GM06990 (cell line): ENCODE measurements at regions not wholly inside any gene's neighbourhood (a gene's known extent, or its start where the extent isn't known, plus 50 kb on each side); places are given as distances from the start of the nearest gene placed in this dataset.

Experiments used
- DNase-seq: peaks from one replicate; pipeline ENCODE4 v3.0.0-alpha.2; 2011; ENCODE audit not compliant: insufficient read length; ENCODE audit errors: extremely low read depth
- H3K27me3 ChIP-seq: replicated peaks from 2 replicates; pipeline ENCODE4 v1.6.0; 2011; ENCODE audit warnings: low read length; ENCODE audit not compliant: control insufficient read depth, insufficient read depth
- H3K36me3 ChIP-seq: 2 replicates; pipeline ENCODE4 v1.5.1; 2011; ENCODE audit warnings: low read length; ENCODE audit not compliant: control insufficient read depth, insufficient read depth
- H3K4me3 ChIP-seq: replicated peaks from 2 replicates; pipeline ENCODE4 v1.5.1; 2011; ENCODE audit warnings: low read depth, mild to moderate bottlenecking, control low read depth, low read length
- CTCF ChIP-seq: IDR thresholded peaks from 2 replicates; pipeline ENCODE4 v1.5.1; 2011; ENCODE audit warnings: low read length, control low read depth, mild to moderate bottlenecking, inconsistent platforms; ENCODE audit not compliant: insufficient read depth, poor library complexity, severe bottlenecking

- TF ChIP-seq CTCF: no peak
- DNase-seq: no peak
- H3K36me3 ChIP-seq: no peaks in the 10 kb centered on the region
- 0 out of 2 replicates have a peak, but pooled peaks cover 1% of the 10 kb centered on the region for H3K27me3 ChIP-seq
- no peak overlapping the region for H3K4me3 ChIP-seq
These were observed 108.8 kb downstream of the ACKR3 start for GRCh38 chr2:236678307-236678975.

- Histone ChIP-seq H3K27me3 (0 out of 2 replicates have a peak, but pooled peaks cover 1% of the 10 kb centered on the region), H3K36me3 (no peaks in the 10 kb centered on the region), H3K4me3 (no peak overlapping the region)
- no peak for TF ChIP-seq CTCF
- no peak for DNase-seq
These were observed 110.5 kb downstream of the ACKR3 start for GRCh38 chr2:236679884-236680860.

- no peaks in the 10 kb centered on the region for H3K27me3 ChIP-seq
- H3K36me3 ChIP-seq: no peaks in the 10 kb centered on the region
- TF ChIP-seq CTCF: no peak
- no peak overlapping the region for H3K4me3 ChIP-seq
- no peak for DNase-seq
These were observed 113.2 kb downstream of the ACKR3 start for GRCh38 chr2:236682651-236683422.

GRCh38 chr2:236684504-236685256 lies 115.1 kb downstream of the ACKR3 start:
- H3K4me3 ChIP-seq: no peak overlapping the region
- H3K36me3 ChIP-seq: no peaks in the 10 kb centered on the region
- DNase-seq: no peak
- no peak for TF ChIP-seq CTCF
- no peaks in the 10 kb centered on the region for H3K27me3 ChIP-seq

- H3K4me3 ChIP-seq: no peak overlapping the region
- H3K36me3 ChIP-seq: no peaks in the 10 kb centered on the region
- no peak for DNase-seq
- no peak for TF ChIP-seq CTCF
- no peaks in the 10 kb centered on the region for H3K27me3 ChIP-seq
These were observed 115.7 kb downstream of the ACKR3 start for GRCh38 chr2:236685361-236685760.
